Large intestine (tissue), 3 donors: ENCODE measurements at regions not wholly inside any gene's neighbourhood (a gene's known extent, or its start where the extent isn't known, plus 50 kb on each side); places are given as distances from the start of the nearest gene placed in this dataset.
"Not testable (repeated sequence)": the region's sequence is repeated elsewhere in the genome, so short reads cannot be mapped to it uniquely, and the experiment has no call there.

Experiments
- DNase-seq, 2 donors: peaks; one replicate each; pipeline versions ENCODE4 v3.0.0 to v3.0.0-alpha.2; 2013
- H3K27ac ChIP-seq: one replicate; pipeline ENCODE4 v1.5.1; 2013; ENCODE audit warnings: low read length
- H3K27me3 ChIP-seq: 2 replicates; pipeline ENCODE4 v1.6.1; 2013; ENCODE audit warnings: low read length; ENCODE audit not compliant: control insufficient read depth, insufficient read depth
- H3K36me3 ChIP-seq: 2 replicates; pipeline ENCODE4 v1.6.1; 2013; ENCODE audit warnings: low read length; ENCODE audit not compliant: control insufficient read depth, insufficient read depth
- H3K4me1 ChIP-seq: one replicate; pipeline ENCODE4 v1.6.1; 2013; ENCODE audit warnings: low read length; ENCODE audit not compliant: control insufficient read depth, insufficient read depth
- H3K4me3 ChIP-seq: one replicate; pipeline ENCODE4 v1.5.1; 2013; ENCODE audit warnings: low read length
- H3K9me3 ChIP-seq: one replicate; pipeline ENCODE4 v1.6.1; 2013; ENCODE audit warnings: mild to moderate bottlenecking, low read depth, low read length, moderate library complexity; ENCODE audit not compliant: control insufficient read depth
- WGBS: methylation state at CpG from one replicate; pipeline ENCODE4 v1.1.5; 2013; ENCODE audit warnings: low lambda C conversion rate; ENCODE audit not compliant: insufficient coverage; 5-methylcytosine and 5-hydroxymethylcytosine counted together

DNA sequence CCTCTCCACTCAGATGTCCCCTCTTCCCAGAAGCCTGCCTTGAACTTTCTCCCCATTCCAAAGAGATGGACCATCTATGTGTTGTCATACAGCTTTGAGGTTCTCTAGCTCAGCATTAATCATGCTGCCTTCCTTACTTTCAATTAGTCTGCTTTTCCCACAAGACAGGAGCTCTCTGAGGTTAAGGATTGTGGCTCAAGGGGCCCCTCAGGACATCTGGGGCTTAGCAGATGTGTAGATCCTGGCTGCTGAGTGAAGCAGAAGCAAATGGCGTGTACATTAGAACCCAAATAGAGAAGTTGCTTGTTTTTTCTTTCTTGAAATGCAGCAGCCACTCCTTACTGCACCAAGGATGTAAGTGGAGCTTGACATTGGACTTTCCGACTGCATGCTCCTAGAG, 330.5 kb upstream of the TNRC6C start:
- Histone ChIP-seq H3K27me3 (peaks cover 2% of the 10 kb centered on the region), H3K4me1 (no peaks in the 10 kb centered on the region), H3K27ac (no peak overlapping the region), H3K36me3 (no peaks in the 10 kb centered on the region), H3K9me3 (no peaks in the 10 kb centered on the region), H3K4me3 (no peak overlapping the region)
- 100% methylated on average over 1 of the region's 2 CpGs for WGBS
- no peak for DNase-seq

DNA sequence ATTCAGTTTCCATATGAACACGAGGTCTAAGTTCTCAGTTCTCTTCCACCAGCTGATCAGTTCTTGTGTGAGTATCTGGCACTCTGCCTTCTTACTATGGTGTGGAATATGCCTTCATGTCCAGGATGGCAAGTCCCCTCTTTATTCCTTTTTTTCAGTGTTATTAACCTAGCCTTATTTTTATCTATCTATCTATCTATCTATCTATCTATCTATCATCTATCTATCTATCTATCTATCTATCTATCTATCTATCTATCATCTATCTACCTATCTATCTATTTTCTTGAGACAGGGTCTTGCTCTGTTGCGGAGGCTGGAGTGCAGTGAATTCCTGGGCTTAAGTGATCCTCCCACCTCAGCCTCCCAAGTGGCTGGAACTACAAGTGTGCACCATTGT, 329.2 kb upstream of the TNRC6C start:
- DNase-seq, H3K27me3 ChIP-seq, H3K4me1 ChIP-seq, H3K4me3 ChIP-seq, H3K9me3 ChIP-seq, H3K27ac ChIP-seq, H3K36me3 ChIP-seq: not testable (repeated sequence)
- 90% methylated on average over 1 of the region's 2 CpGs for WGBS

DNA sequence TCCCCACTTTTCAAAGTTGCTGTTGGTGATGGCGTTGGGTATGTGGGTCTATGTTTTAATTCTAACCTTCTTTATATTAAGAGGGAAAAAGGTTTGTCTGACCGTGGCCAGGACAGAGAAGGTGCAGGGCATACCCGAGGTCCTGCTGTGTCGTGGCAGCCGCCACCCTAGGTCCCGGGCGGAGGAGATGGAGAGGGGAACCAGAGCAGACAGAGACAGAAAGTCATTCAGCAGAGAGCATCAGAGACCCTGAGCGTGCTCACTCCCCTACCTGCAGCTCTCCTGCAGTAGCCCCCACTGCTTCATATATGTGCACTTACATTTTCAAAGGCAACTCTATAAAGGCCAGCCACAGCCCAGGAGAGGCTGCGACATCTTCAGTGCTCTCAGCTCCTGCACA, 327.2 kb upstream of the TNRC6C start:
- no peak for DNase-seq
- Histone ChIP-seq H3K27ac (no peak overlapping the region), H3K36me3 (no peaks in the 10 kb centered on the region), H3K4me3 (no peak overlapping the region), H3K9me3 (no peaks in the 10 kb centered on the region), H3K27me3 (peaks cover 2% of the 10 kb centered on the region), H3K4me1 (no peaks in the 10 kb centered on the region)
- no CpG with 5 or more reads among the region's 9 CpGs for WGBS

DNA sequence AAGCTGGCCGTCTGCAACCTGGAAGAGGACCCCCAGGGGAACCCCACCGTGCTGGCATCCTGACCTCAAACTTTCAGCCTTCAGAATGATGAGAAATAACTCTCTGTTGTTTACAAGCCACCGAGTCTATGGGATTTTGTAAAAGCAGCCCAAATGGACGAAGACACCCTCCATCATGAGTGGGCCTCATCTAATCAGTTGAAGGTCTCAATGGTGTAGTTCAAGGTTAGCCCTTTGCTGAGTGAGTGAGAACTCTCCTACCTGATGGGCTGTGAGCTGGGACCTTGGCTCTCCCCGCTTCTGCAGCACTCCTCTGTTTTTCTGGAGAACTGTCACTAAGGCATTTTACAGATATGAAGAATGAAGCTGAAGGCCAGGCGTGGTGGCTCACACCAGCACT, 325.9 kb upstream of the TNRC6C start:
- Histone ChIP-seq H3K27me3 (peaks cover 15% of the 10 kb centered on the region), H3K4me1 (no peaks in the 10 kb centered on the region), H3K4me3 (no peak overlapping the region), H3K9me3 (no peaks in the 10 kb centered on the region), H3K27ac (no peak overlapping the region), H3K36me3 (no peaks in the 10 kb centered on the region)
- DNase-seq = no peak
- WGBS = no CpG with 5 or more reads among the region's 6 CpGs

DNA sequence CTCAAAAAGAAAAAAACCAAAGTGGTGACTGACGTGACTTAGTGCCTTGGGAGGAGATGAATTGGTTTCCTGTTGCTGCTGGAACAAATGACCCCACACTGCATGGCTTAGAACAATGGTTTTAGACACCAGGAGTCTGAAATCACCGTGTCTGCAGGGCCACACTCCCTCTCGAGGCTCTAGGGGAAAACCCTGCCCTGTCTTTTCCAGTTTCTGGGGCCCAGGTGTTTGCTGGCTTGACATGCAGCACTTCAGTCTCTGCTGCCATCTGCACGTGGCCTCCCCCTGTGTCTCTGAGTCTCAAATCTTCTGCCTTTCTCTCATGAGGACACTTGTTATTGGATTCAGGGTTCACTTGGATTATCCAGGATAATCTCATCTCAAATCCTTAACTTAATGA, 323.8 kb upstream of the TNRC6C start:
- DNase-seq = no peak
- H3K36me3 ChIP-seq = no peaks in the 10 kb centered on the region
- H3K4me3 ChIP-seq = no peak overlapping the region
- no peak overlapping the region for H3K27ac ChIP-seq
- no peaks in the 10 kb centered on the region for H3K9me3 ChIP-seq
- peaks cover 32% of the 10 kb centered on the region for H3K27me3 ChIP-seq
- no CpG with 5 or more reads among the region's 4 CpGs for WGBS
- H3K4me1 ChIP-seq = no peaks in the 10 kb centered on the region

DNA sequence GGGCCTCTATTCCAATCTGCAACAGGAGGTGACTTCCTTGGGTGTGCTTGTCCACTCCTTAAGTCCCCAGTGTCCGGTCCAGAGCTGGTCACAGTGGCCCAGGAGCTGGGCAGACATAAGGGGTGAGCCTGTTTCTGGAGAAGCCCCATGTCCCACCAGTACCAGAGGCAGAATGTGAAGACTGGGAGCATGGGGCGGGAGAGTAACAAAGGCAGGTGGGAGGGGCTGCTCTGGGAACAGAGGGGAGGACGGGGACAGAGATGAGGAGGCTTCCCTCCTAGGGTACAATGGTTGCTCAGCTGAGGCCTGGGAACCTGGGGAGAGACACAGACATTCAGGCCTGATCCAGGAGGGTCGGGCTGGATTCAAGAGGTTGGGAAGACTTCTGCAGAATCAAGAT, 323.3 kb upstream of the TNRC6C start:
- no CpG with 5 or more reads among the region's 4 CpGs for WGBS
- Histone ChIP-seq H3K27me3 (peaks cover 32% of the 10 kb centered on the region), H3K9me3 (no peaks in the 10 kb centered on the region), H3K4me3 (no peak overlapping the region), H3K36me3 (no peaks in the 10 kb centered on the region), H3K27ac (no peak overlapping the region), H3K4me1 (no peaks in the 10 kb centered on the region)
- no peak for DNase-seq

DNA sequence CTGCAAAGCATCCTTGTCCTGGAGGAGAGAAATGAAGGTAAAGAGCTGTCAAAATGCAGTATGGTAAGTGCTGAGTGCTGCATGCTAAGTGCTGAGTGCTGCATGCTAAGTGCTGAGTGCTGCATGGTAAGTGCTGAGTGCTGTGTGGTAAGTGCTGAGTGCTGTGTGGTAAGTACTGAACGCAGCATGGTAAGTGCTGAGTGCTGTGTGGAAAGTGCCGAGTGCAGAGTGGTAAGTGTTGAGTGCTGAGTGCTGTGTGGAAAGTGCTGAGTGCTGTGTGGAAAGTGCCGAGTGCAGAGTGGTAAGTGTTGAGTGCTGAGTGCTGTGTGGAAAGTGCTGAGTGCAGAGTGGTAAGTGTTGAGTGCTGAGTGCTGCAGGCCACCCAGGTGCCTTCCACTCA, 322.7 kb upstream of the TNRC6C start:
- not testable (repeated sequence) for H3K27ac ChIP-seq, DNase-seq, H3K36me3 ChIP-seq, H3K4me1 ChIP-seq, H3K4me3 ChIP-seq, H3K9me3 ChIP-seq
- H3K27me3 ChIP-seq = peaks cover 32% of the 10 kb centered on the region
- 83% methylated on average over 1 of the region's 3 CpGs for WGBS

DNA sequence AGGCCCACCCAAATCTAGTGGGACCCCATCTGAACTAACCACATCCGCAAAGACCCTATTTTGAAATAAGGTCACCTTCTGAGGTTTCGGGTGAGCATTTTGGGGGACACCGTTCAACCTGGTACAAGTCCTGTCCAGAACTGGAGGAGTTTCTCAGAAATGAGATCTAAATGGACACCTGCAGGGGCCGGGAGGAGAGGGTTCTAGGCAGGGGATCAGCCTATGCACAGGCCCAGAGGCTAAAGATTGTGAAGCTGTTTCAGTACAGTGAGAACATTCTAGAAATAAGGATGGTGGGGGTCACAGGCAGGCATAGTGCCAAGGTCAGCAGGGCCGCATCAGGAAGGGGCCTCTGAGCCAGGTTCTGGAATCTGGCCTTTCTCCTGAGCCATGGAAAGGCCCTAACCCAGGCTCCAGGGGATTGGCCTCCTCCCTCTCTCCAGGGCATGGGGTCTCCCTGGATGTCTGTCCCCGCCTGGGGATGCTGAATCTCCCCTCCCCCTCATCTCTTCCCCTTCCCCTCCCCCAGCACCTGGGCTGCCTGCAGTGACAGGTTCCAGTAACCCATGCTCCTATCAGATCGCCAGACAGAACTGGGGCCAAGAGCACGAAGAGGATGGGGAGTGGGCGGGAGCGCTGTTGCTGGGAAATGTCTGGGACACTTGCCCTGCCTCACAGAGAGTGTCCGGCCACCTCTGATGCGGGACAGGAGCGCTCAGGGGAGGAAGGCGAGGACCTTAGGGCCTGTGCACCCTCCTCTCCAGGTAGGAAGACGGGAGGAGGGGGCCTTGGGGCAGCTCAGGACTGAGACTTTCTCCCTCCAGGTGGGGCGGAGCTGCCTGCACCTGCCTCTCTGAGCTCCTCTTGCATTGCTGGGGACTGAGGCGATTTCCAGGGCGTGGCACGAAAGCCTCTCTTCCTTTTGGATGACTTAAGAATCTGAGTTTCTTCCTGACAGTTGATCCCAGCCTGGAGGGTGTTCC, 321.4 kb upstream of the TNRC6C start:
- no peaks in the 10 kb centered on the region for H3K9me3 ChIP-seq
- H3K4me3 ChIP-seq = no peak overlapping the region
- no peaks in the 10 kb centered on the region for H3K36me3 ChIP-seq
- DNase-seq = no peak
- H3K27ac ChIP-seq = no peak overlapping the region
- WGBS = no CpG with 5 or more reads among the region's 19 CpGs
- H3K27me3 ChIP-seq = peaks cover 39% of the 10 kb centered on the region
- H3K4me1 ChIP-seq = no peaks in the 10 kb centered on the region

DNA sequence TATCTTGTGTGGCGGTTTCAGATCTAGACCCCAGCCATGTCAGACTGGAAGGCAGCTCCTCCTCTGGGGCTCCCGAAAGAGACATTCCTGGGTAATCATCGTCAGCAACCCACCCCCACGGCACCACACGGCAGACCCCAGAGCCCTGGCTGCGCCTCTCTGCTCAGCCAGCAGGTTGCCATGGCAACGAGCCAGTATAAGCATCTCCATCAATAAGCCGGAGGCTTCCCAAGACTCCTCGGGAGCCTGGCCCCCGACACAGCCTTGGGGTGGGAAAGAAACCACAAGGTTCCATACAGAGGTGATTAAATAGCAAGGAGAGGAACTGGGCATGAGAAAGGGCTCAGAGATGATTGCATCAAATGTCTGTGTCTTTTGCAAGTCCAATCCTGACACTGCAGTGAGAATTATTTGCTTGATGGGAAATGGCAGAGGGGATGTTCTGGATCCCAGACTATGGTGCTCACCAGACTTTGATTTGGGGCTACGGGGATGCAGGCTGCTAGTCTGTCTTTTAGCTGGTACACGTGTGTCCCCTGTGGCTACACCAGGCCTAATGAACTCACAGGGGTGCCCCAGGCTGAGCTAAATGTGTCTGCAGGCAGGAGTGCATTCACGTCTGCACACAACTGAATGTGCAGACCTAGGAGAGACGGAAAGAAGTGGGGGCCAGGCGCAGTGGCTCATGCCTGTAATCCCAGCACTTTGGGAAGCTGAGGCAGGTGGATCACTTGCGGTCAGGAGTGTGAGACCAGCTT, 320.5 kb upstream of the TNRC6C start:
- H3K27me3 ChIP-seq = peaks cover 40% of the 10 kb centered on the region
- WGBS = no CpG with 5 or more reads among the region's 16 CpGs
- no peak overlapping the region for H3K27ac ChIP-seq
- H3K36me3 ChIP-seq = no peaks in the 10 kb centered on the region
- H3K4me3 ChIP-seq = no peak overlapping the region
- H3K9me3 ChIP-seq = no peaks in the 10 kb centered on the region
- H3K4me1 ChIP-seq = no peaks in the 10 kb centered on the region
- no peak for DNase-seq

DNA sequence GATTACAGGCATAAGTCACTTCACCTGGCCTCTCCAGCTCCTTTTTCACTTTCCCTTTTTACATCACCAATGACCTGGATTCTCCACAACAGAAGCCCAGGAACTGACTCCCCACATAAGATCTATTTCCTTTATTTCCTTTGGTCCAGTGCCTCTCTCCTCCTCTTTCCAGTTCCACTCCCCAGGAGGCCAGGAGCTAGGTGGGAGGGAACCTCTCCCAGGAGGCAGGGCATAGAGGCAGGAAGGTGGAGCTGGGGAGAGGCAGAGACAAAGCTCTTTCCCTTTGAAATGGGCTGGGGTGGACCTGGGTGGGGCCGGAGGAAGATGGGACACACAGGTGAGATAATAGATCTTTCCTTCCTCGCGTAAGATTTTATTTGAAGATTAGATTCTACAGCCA, 318.3 kb upstream of the TNRC6C start:
- no peak for DNase-seq
- Histone ChIP-seq H3K36me3 (no peaks in the 10 kb centered on the region), H3K27me3 (peaks cover 56% of the 10 kb centered on the region), H3K27ac (no peak overlapping the region), H3K9me3 (no peaks in the 10 kb centered on the region), H3K4me3 (no peak overlapping the region), H3K4me1 (no peaks in the 10 kb centered on the region)
- no CpG with 5 or more reads among the region's 3 CpGs for whole genome bisulfite sequencing
